ENCODE measurements at regions not wholly inside any gene's neighbourhood (a gene's known extent, or its start where the extent isn't known, plus 50 kb on each side); places are given as distances from the start of the nearest gene placed in this dataset.

GRCh38 chr2:55999231-55999630, 75.6 kb upstream of the EFEMP1 start:
- Mint-ChIP-seq H3K27me3 (ENCODE audit: unreplicated experiment) (no peaks in the 10 kb centered on the region), H3K9me3 (ENCODE audit: unreplicated experiment) (no peaks in the 10 kb centered on the region), H3K27ac (ENCODE audit: unreplicated experiment) (no peak overlapping the region), H3K4me3 (ENCODE audit: unreplicated experiment) (no peak overlapping the region), H3K4me1 (ENCODE audit: unreplicated experiment) (no peaks in the 10 kb centered on the region), H3K36me3 (ENCODE audit: low read depth, unreplicated experiment) (no peaks in the 10 kb centered on the region)
- TF ChIP-seq CTCF (IDR thresholded peaks at IDR 0.05; ENCODE audit: unreplicated experiment) = no peak
- no peak for DNase-seq (ENCODE audit: low spot score)

- Mint-ChIP-seq H3K9me3 (ENCODE audit: unreplicated experiment) (no peaks in the 10 kb centered on the region), H3K4me3 (ENCODE audit: unreplicated experiment) (no peak overlapping the region), H3K36me3 (ENCODE audit: low read depth, unreplicated experiment) (no peaks in the 10 kb centered on the region), H3K27me3 (ENCODE audit: unreplicated experiment) (no peaks in the 10 kb centered on the region), H3K27ac (ENCODE audit: unreplicated experiment) (no peak overlapping the region), H3K4me1 (ENCODE audit: unreplicated experiment) (no peaks in the 10 kb centered on the region)
- DNase-seq (ENCODE audit: low spot score) = no peak
- no peak for TF ChIP-seq CTCF (IDR thresholded peaks at IDR 0.05; ENCODE audit: unreplicated experiment)
Observed at GRCh38 chr2:55999790-56000189, 76.2 kb upstream of the EFEMP1 start.

- Mint-ChIP-seq H3K36me3 (ENCODE audit: low read depth, unreplicated experiment) (no peaks in the 10 kb centered on the region), H3K9me3 (ENCODE audit: unreplicated experiment) (no peaks in the 10 kb centered on the region), H3K27ac (ENCODE audit: unreplicated experiment) (no peak overlapping the region), H3K4me3 (ENCODE audit: unreplicated experiment) (no peak overlapping the region), H3K4me1 (ENCODE audit: unreplicated experiment) (no peaks in the 10 kb centered on the region), H3K27me3 (ENCODE audit: unreplicated experiment) (no peaks in the 10 kb centered on the region)
- no peak for TF ChIP-seq CTCF (IDR thresholded peaks at IDR 0.05; ENCODE audit: unreplicated experiment)
- no peak for DNase-seq (ENCODE audit: low spot score)
Observed at GRCh38 chr2:56001947-56002346, 78.4 kb upstream of the EFEMP1 start.

- no peak for TF ChIP-seq CTCF (IDR thresholded peaks at IDR 0.05; ENCODE audit: unreplicated experiment)
- no peak overlapping the region for H3K4me3 Mint-ChIP-seq (ENCODE audit: unreplicated experiment)
- no peaks in the 10 kb centered on the region for H3K27me3 Mint-ChIP-seq (ENCODE audit: unreplicated experiment)
- H3K36me3 Mint-ChIP-seq (ENCODE audit: low read depth, unreplicated experiment) = no peaks in the 10 kb centered on the region
- no peaks in the 10 kb centered on the region for H3K9me3 Mint-ChIP-seq (ENCODE audit: unreplicated experiment)
- DNase-seq (ENCODE audit: low spot score) = peak; percentile 74
- no peak overlapping the region for H3K27ac Mint-ChIP-seq (ENCODE audit: unreplicated experiment)
- peaks cover 13% of the 10 kb centered on the region for H3K4me1 Mint-ChIP-seq (ENCODE audit: unreplicated experiment)
Observed at GRCh38 chr2:56008661-56009431, 85.3 kb upstream of the EFEMP1 start.

- Mint-ChIP-seq H3K27ac (ENCODE audit: unreplicated experiment) (no peak overlapping the region), H3K27me3 (ENCODE audit: unreplicated experiment) (no peaks in the 10 kb centered on the region), H3K36me3 (ENCODE audit: low read depth, unreplicated experiment) (no peaks in the 10 kb centered on the region), H3K4me3 (ENCODE audit: unreplicated experiment) (no peak overlapping the region), H3K9me3 (ENCODE audit: unreplicated experiment) (no peaks in the 10 kb centered on the region), H3K4me1 (ENCODE audit: unreplicated experiment) (peaks cover 21% of the 10 kb centered on the region)
- TF ChIP-seq CTCF (IDR thresholded peaks at IDR 0.05; ENCODE audit: unreplicated experiment) = peak; percentile 58
- DNase-seq (ENCODE audit: low spot score) = no peak
Observed at GRCh38 chr2:56009758-56010458, 86.3 kb upstream of the EFEMP1 start.
